T-helper 2 cell (primary cell): ENCODE measurements at regions not wholly inside any gene's neighbourhood (a gene's known extent, or its start where the extent isn't known, plus 50 kb on each side); places are given as distances from the start of the nearest gene placed in this dataset.
"Not testable (repeated sequence)": the region's sequence is repeated elsewhere in the genome, so short reads cannot be mapped to it uniquely, and the experiment has no call there.

Source experiments
- DNase-seq, 5 experiments: peaks; one replicate each; pipeline versions ENCODE4 v3.0.0 to v3.0.0-alpha.2; 2012 to 2022

- DNase-seq, result no peak
Observed at GRCh38 chr2:76163860-76164259, 453.1 kb upstream of the GCFC2 start.

GRCh38 chr2:76160670-76161069, 450.0 kb upstream of the GCFC2 start:
- DNase-seq, result no peak

GRCh38 chr2:76159042-76159648, 448.4 kb upstream of the GCFC2 start:
- no peak for DNase-seq

GRCh38 chr2:76157531-76157930, 446.8 kb upstream of the GCFC2 start:
- DNase-seq, result no peak

- DNase-seq, result no peak
Observed at GRCh38 chr2:76154981-76155380, 444.3 kb upstream of the GCFC2 start.

- no peak for DNase-seq
Observed at GRCh38 chr2:76149846-76150245, 439.1 kb upstream of the GCFC2 start.

GRCh38 chr2:76139303-76139702, 428.6 kb upstream of the GCFC2 start:
- DNase-seq, result not testable (repeated sequence)

- no peak for DNase-seq
Observed at GRCh38 chr2:76128622-76129021, 417.9 kb upstream of the GCFC2 start.

GRCh38 chr2:76120176-76120575, 409.5 kb upstream of the GCFC2 start:
- DNase-seq, result no peak

- no peak for DNase-seq
Observed at GRCh38 chr2:76089683-76090082, 379.0 kb upstream of the GCFC2 start.

GRCh38 chr2:76083248-76083647, 372.5 kb upstream of the GCFC2 start:
- DNase-seq, result no peak

GRCh38 chr2:76082509-76082908, 371.8 kb upstream of the GCFC2 start:
- DNase-seq, result no peak

- no peak for DNase-seq
Observed at GRCh38 chr2:76080154-76080553, 369.4 kb upstream of the GCFC2 start.

GRCh38 chr2:76075126-76075525, 364.4 kb upstream of the GCFC2 start:
- no peak for DNase-seq

- no peak for DNase-seq
Observed at GRCh38 chr2:76073992-76074604, 363.4 kb upstream of the GCFC2 start.

GRCh38 chr2:76050196-76050595, 339.5 kb upstream of the GCFC2 start:
- DNase-seq, result no peak

GRCh38 chr2:76044701-76045100, 334.0 kb upstream of the GCFC2 start:
- DNase-seq, result no peak

- DNase-seq, result no peak
Observed at GRCh38 chr2:76039505-76039904, 328.8 kb upstream of the GCFC2 start.

- DNase-seq, result no peak
Observed at GRCh38 chr2:76027761-76028160, 317.0 kb upstream of the GCFC2 start.

GRCh38 chr2:76019128-76019527, 308.4 kb upstream of the GCFC2 start:
- no peak for DNase-seq

- no peak for DNase-seq
Observed at GRCh38 chr2:76009484-76009883, 298.8 kb upstream of the GCFC2 start.

- no peak for DNase-seq
Observed at GRCh38 chr2:76008001-76008702, 297.4 kb upstream of the GCFC2 start.

- DNase-seq, result no peak
Observed at GRCh38 chr2:76000425-76000824, 289.7 kb upstream of the GCFC2 start.

- no peak for DNase-seq
Observed at GRCh38 chr2:75998451-75998850, 287.7 kb upstream of the GCFC2 start.
